OCI-LY7 (cell line): ENCODE measurements at regions not wholly inside any gene's neighbourhood (a gene's known extent, or its start where the extent isn't known, plus 50 kb on each side); places are given as distances from the start of the nearest gene placed in this dataset.

Experiments used
- BruUV-seq: library from RNA; stranded (reverse); fragments of 400-500 nt; replicated peaks from 2 replicates; lab custom pipeline; 2021; lab: Mats Ljungman, UMichigan
- CTCF ChIA-PET: fragments of 300-600 bp; sonication (Branson Sonifier 250); formaldehyde crosslinking; loops from one replicate; lab custom pipeline; 2022; ENCODE audit warnings: antibody characterized with exemption; ENCODE audit not compliant: unreplicated experiment; lab: Charles Lee
- POLR2A ChIA-PET: fragments of 300-600 bp; sonication (Branson Sonifier 250); formaldehyde crosslinking; loops from one replicate; lab custom pipeline; 2022; ENCODE audit warnings: antibody characterized with exemption; lab: Charles Lee
- DNase-seq: peaks from one replicate; pipeline ENCODE4 v3.0.0-alpha.2; 2015; ENCODE audit warnings: low spot score
- H2AFZ ChIP-seq: fragments of 200-600 bp; sonication (generic), shearing (Covaris generic); 2 replicates; pipeline ENCODE4 v1.6.1; 2014; ENCODE audit warnings: mild to moderate bottlenecking, antibody characterized with exemption, low read length, moderate library complexity
- H3K27ac ChIP-seq: fragments of 200-600 bp; sonication (generic); 2 replicates; pipeline ENCODE4 v1.5.1; 2014; ENCODE audit warnings: mixed run types, low read depth, mild to moderate bottlenecking, moderate library complexity, low read length, inconsistent platforms; ENCODE audit not compliant: poor library complexity, severe bottlenecking
- H3K36me3 ChIP-seq: fragments of 200-600 bp; sonication (generic); 2 replicates; pipeline ENCODE4 v1.6.1; 2014; ENCODE audit warnings: mild to moderate bottlenecking, antibody characterized with exemption, low read length, moderate library complexity, mixed read lengths; ENCODE audit not compliant: insufficient read depth
- H3K4me1 ChIP-seq: fragments of 200-600 bp; sonication (generic); 2 replicates; pipeline ENCODE4 v1.5.1; 2014; ENCODE audit warnings: mild to moderate bottlenecking, low read length; ENCODE audit not compliant: insufficient read depth, poor library complexity, severe bottlenecking
- H3K4me2 ChIP-seq: fragments of 200-600 bp; sonication (generic); 2 replicates; pipeline ENCODE4 v1.6.1; 2014; ENCODE audit warnings: mild to moderate bottlenecking, low read length
- H3K4me3 ChIP-seq: fragments of 200-600 bp; sonication (generic); 2 replicates; pipeline ENCODE4 v1.5.1; 2014; ENCODE audit warnings: mild to moderate bottlenecking, low read depth, low read length; ENCODE audit not compliant: poor library complexity, severe bottlenecking
- H3K79me2 ChIP-seq: fragments of 200-600 bp; sonication (generic); 2 replicates; pipeline ENCODE4 v1.6.1; 2016; ENCODE audit warnings: low read depth, mild to moderate bottlenecking, low read length, moderate library complexity, mixed read lengths; ENCODE audit not compliant: insufficient read depth
- H3K9me2 ChIP-seq: fragments of 200-600 bp; sonication (generic); 2 replicates; pipeline ENCODE4 v1.6.1; 2016; ENCODE audit warnings: mild to moderate bottlenecking, low read length, mixed read lengths; ENCODE audit not compliant: insufficient read depth
- H3K9me3 ChIP-seq: fragments of 200-600 bp; sonication (generic); 2 replicates; pipeline ENCODE4 v1.6.1; 2014; ENCODE audit warnings: mild to moderate bottlenecking, mixed run types, low read length, mixed read lengths
- H4K20me1 ChIP-seq: fragments of 200-600 bp; sonication (generic); 2 replicates; pipeline ENCODE4 v1.6.1; 2014; ENCODE audit warnings: mild to moderate bottlenecking, antibody characterized with exemption, low read length, moderate library complexity, mixed read lengths; ENCODE audit not compliant: insufficient read depth
- CTCF ChIP-seq: fragments of 200-600 bp; sonication (generic); conservative IDR thresholded peaks from 2 replicates; pipeline ENCODE4 v1.5.1; 2014; ENCODE audit warnings: mild to moderate bottlenecking, antibody characterized with exemption, low read length, moderate library complexity, mixed read lengths
- EZH2phosphoT487 ChIP-seq: fragments of 200-600 bp; sonication (generic); IDR thresholded peaks from 2 replicates; pipeline ENCODE4 v1.6.1; 2018; ENCODE audit warnings: low read depth, borderline replicate concordance, mild to moderate bottlenecking, mixed run types, antibody characterized with exemption, low read length, moderate library complexity, mixed read lengths
- intact Hi-C: fragments of 100-400 bp; cut with micrococcal nuclease; formaldehyde crosslinking; loops from one replicate; pipeline ENCODE4 v1.10.0; 2022; ENCODE audit not compliant: unreplicated experiment

- no peak for DNase-seq
- H3K36me3 ChIP-seq = no peaks in the 10 kb centered on the region
- H4K20me1 ChIP-seq = no peaks in the 10 kb centered on the region
- POLR2A ChIA-PET = no interaction called here
- no peak overlapping the region for H3K4me3 ChIP-seq
- CTCF ChIA-PET = no interaction called here
- H3K4me1 ChIP-seq = no peaks in the 10 kb centered on the region
- BruUV-seq = no TSS peak
- H3K9me3 ChIP-seq = no peaks in the 10 kb centered on the region
- no peak for TF ChIP-seq EZH2phosphoT487
- TF ChIP-seq CTCF = no peak
- intact Hi-C loops = no loop called here
- H3K79me2 ChIP-seq = no peaks in the 10 kb centered on the region
- no peak overlapping the region for H3K4me2 ChIP-seq
- no peak overlapping the region for H2AFZ ChIP-seq
- no peak overlapping the region for H3K27ac ChIP-seq
- H3K9me2 ChIP-seq = no peaks in the 10 kb centered on the region
Observed at GRCh38 chr15:38054488-38054887, 120.0 kb downstream of the TMCO5A start.

GRCh38 chr15:38058596-38059075, 124.2 kb downstream of the TMCO5A start:
- Histone ChIP-seq H3K4me3 (no peak overlapping the region), H3K9me3 (no peaks in the 10 kb centered on the region), H3K27ac (no peak overlapping the region), H4K20me1 (no peaks in the 10 kb centered on the region), H3K79me2 (no peaks in the 10 kb centered on the region), H3K9me2 (no peaks in the 10 kb centered on the region), H3K4me1 (no peaks in the 10 kb centered on the region), H3K36me3 (no peaks in the 10 kb centered on the region), H2AFZ (no peak overlapping the region), H3K4me2 (no peak overlapping the region)
- BruUV-seq = no TSS peak
- ChIA-PET CTCF (no interaction called here), POLR2A (no interaction called here)
- TF ChIP-seq CTCF (no peak), EZH2phosphoT487 (no peak)
- DNase-seq = no peak
- intact Hi-C loops = no loop called here

- Histone ChIP-seq H3K9me3 (no peaks in the 10 kb centered on the region), H2AFZ (no peak overlapping the region), H3K79me2 (no peaks in the 10 kb centered on the region), H3K4me2 (no peak overlapping the region), H3K4me1 (no peaks in the 10 kb centered on the region), H3K9me2 (no peaks in the 10 kb centered on the region), H3K36me3 (no peaks in the 10 kb centered on the region), H3K4me3 (no peak overlapping the region), H3K27ac (no peak overlapping the region), H4K20me1 (no peaks in the 10 kb centered on the region)
- ChIA-PET CTCF (no interaction called here), POLR2A (interaction anchor here (0.6 to 2.1 kb wide), 5 partner anchors 9 to 130 kb away, joined by 3 to 10 read pairs (median 4); no protein-coding TSS in a partner anchor)
- DNase-seq = no peak
- TF ChIP-seq EZH2phosphoT487 = no peak
- TF ChIP-seq CTCF = no peak
- intact Hi-C loops = no loop called here
- BruUV-seq = no TSS peak
Observed at GRCh38 chr15:38059665-38060064, 125.2 kb downstream of the TMCO5A start.
